ENCODE measurements at regions not wholly inside any gene's neighbourhood (a gene's known extent, or its start where the extent isn't known, plus 50 kb on each side); places are given as distances from the start of the nearest gene placed in this dataset.

- DNase-seq (ENCODE audit: low read depth in 2 of 2), result no peak
- TF ChIP-seq CTCF (IDR thresholded peaks at IDR 0.05; ENCODE audit: low read depth, low read length), result no peak
- no peak overlapping the region for H3K4me3 ChIP-seq (replicated peaks in 1 of 2; ENCODE audit: low read depth in 2 of 2, low read length in 2 of 2)
Measured at GRCh38 chr3:182046166-182046764, 334.5 kb downstream of the SOX2 start.

- no peak for DNase-seq (ENCODE audit: low read depth in 2 of 2)
- TF ChIP-seq CTCF (IDR thresholded peaks at IDR 0.05; ENCODE audit: low read depth, low read length), result no peak
- H3K4me3 ChIP-seq (replicated peaks in 1 of 2; ENCODE audit: low read depth in 2 of 2, low read length in 2 of 2), result no peak overlapping the region
Measured at GRCh38 chr3:182050932-182051331, 339.2 kb downstream of the SOX2 start.

GRCh38 chr3:182052332-182052731 lies 340.6 kb downstream of the SOX2 start:
- DNase-seq (ENCODE audit: low read depth in 2 of 2), result no peak
- no peak overlapping the region for H3K4me3 ChIP-seq (replicated peaks in 1 of 2; ENCODE audit: low read depth in 2 of 2, low read length in 2 of 2)
- no peak for TF ChIP-seq CTCF (IDR thresholded peaks at IDR 0.05; ENCODE audit: low read depth, low read length)

GRCh38 chr3:182052757-182053156 lies 341.0 kb downstream of the SOX2 start:
- TF ChIP-seq CTCF (IDR thresholded peaks at IDR 0.05; ENCODE audit: low read depth, low read length), result no peak
- no peak for DNase-seq (ENCODE audit: low read depth in 2 of 2)
- no peak overlapping the region for H3K4me3 ChIP-seq (replicated peaks in 1 of 2; ENCODE audit: low read depth in 2 of 2, low read length in 2 of 2)

GRCh38 chr3:182058488-182058887 lies 346.8 kb downstream of the SOX2 start:
- DNase-seq (ENCODE audit: low read depth in 2 of 2), result no peak
- no peak for TF ChIP-seq CTCF (IDR thresholded peaks at IDR 0.05; ENCODE audit: low read depth, low read length)
- no peak overlapping the region for H3K4me3 ChIP-seq (replicated peaks in 1 of 2; ENCODE audit: low read depth in 2 of 2, low read length in 2 of 2)

- no peak for DNase-seq (ENCODE audit: low read depth in 2 of 2)
- no peak overlapping the region for H3K4me3 ChIP-seq (replicated peaks in 1 of 2; ENCODE audit: low read depth in 2 of 2, low read length in 2 of 2)
- TF ChIP-seq CTCF (IDR thresholded peaks at IDR 0.05; ENCODE audit: low read depth, low read length), result no peak
Measured at GRCh38 chr3:182063742-182064141, 352.0 kb downstream of the SOX2 start.

GRCh38 chr3:182067423-182067822 lies 355.7 kb downstream of the SOX2 start:
- TF ChIP-seq CTCF (IDR thresholded peaks at IDR 0.05; ENCODE audit: low read depth, low read length), result no peak
- no peak overlapping the region for H3K4me3 ChIP-seq (replicated peaks in 1 of 2; ENCODE audit: low read depth in 2 of 2, low read length in 2 of 2)
- DNase-seq (ENCODE audit: low read depth in 2 of 2), result no peak

Data from cardiac fibroblast (primary cell).